Skin epidermis (tissue), 12 donors: ENCODE measurements at regions not wholly inside any gene's neighbourhood (a gene's known extent, or its start where the extent isn't known, plus 50 kb on each side); places are given as distances from the start of the nearest gene placed in this dataset.

Source experiments
- H3K27ac ChIP-seq, 21 experiments: fragments of 200-600 bp; sonication (generic) in 11 of 21; one replicate each; pipeline ENCODE4 v1.5.0; 2020; ENCODE audit warnings: mild to moderate bottlenecking in 3 of 21, inconsistent platforms in 2 of 21, moderate library complexity in 2 of 21
- H3K4me3 ChIP-seq, 7 experiments: fragments of 200-600 bp; sonication (generic) in 2 of 7; one replicate each; pipeline ENCODE4 v1.5.0; 2020; ENCODE audit warnings: inconsistent platforms in 2 of 7, mild to moderate bottlenecking in 2 of 7, moderate library complexity in 1 of 7

DNA sequence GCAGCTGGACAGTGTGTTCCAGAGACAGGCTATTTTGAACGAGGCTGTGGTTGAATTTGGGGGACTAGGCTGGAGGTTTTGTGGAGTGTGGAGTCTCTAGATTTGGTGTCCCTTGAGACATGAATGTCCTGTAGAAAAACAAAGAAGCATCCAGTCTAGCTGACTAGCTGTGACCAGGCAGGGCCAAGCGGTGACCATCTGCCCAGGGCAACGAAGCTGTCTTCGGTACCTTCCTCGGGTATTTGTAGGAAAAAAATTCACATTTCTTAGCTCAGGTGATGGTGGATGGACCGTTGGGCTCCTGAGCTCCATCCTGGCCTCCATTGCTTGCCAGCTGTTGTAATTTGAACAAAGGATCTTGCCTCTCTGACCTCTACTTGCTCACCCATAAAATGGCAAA, 557.3 kb downstream of the MIAT start:
- peak overlapping the region in 3 of 21 experiments; percentile 5 to 28 (median 16) for H3K27ac ChIP-seq
- H3K4me3 ChIP-seq: no peak overlapping the region

DNA sequence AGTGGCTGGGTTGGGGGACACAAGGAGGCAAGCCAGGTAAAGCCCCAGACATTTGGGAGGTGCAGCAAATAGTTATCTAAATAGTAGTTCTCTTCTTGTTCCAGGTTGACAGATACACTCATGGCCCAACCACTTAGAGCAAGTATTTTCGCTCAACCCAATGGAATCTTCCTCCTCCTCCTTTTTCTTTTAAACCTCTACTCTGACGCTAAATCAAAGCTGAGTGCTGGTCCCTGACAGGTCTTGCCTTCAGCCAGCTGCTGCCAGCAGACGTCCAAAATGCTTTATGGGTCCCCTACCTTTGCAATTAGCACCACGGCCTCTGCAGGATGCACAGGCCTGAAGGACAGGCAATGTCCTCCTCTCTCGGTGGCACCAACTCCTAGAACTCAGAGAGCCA, 558.5 kb downstream of the MIAT start:
- Histone ChIP-seq H3K27ac (no peak overlapping the region), H3K4me3 (no peak overlapping the region)

DNA sequence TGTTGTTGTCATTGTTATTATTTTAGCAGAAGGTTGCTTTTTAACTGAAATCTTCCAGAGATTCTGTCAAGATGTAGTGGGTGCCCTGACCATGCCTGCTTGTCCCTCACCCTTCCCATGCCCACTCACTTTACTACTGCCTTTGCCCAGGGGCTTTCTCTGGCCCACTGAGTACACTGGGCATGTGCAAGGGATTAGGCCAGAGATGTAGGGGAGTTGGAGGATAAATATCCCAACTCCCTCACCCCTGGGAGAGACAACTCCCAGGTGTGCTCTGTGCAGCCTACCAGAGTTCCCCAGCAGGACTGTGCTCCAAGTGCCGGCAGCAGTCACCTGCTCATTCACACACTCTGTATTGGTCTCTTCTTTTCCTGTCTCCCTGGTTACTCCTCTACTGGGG, 559.1 kb downstream of the MIAT start:
- Histone ChIP-seq H3K27ac (no peak overlapping the region), H3K4me3 (no peak overlapping the region)

DNA sequence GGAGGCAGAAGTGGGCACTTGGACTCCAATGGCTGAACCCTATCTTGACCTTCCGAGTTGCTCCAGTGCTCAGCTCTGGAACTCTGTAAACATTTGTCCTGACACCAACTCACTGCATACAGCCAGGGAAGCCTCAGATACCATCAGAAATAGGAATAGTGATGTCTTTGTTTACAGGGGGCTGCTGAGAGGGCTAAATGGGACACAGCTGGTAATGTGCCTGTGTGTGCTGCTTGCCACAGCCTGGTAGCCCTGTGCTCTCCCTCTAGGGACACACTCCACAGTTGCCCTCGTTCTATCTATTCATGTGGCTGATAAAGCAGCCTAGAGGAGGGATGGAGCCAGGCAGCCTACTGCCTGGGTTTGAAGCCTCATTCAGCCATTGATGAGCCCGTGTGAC, 559.8 kb downstream of the MIAT start:
- Histone ChIP-seq H3K27ac (no peak overlapping the region), H3K4me3 (no peak overlapping the region)

DNA sequence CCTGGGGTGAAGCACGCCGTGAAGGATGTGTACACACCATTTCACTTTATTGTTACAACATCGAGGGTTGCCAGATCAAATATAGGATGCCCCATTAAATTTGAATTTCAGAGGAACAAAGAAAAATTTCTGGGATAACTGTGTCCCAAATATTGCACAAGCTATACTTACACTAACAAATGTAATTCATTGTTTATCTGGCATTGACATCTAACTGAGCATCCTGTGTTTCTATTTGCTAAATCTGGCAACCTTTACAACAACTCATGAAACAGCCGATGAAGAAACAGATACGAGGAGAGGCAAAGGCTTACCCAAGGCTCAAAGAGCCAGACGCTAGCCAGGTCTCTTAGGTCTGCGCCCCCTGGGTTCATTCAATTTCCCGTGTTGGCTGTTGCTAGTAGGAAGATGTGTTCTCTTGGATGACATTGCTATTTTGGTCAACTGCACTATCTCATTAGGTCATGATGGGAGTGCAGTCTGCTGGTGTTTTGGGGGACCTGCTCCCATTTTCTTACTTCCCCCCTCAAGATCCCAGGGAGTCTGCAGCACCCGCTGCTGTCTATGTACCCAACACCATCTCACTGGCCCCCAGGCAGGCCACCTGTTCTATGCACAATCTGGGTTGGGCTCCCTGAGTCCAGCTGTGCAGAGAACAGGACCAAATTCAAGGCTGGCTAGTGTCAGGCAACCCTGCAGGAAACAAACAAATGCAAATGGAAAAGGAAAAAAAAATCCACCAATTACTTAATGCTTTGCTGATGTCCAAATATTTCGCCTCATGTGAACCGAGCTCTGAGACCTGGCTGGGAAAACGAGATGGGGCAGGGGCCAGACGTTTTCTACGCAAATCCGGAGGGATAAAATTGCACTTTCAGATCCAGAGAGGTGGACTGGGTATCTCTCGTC, 560.9 kb downstream of the MIAT start:
- Histone ChIP-seq H3K27ac (no peak overlapping the region), H3K4me3 (no peak overlapping the region)

DNA sequence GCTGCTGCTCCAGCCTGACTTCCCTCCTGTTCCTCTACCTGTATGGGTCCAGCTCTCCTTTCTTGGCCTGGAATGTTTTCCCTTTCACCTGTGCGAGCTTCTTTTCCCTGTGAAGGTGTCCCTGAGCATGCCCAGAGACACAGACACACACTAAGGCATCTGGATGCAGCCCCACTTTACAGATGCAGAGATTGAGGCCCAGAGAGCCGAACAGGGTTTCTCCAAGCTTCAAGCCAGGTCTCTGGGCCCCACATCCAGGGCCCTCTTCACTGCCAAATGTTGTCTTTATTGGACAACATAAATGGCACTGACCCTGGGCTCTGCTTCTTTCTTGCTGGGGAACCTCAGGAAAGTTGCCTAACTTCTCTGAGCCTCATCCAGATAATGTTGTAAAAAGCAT, 561.6 kb downstream of the MIAT start:
- Histone ChIP-seq H3K27ac (no peak overlapping the region), H3K4me3 (no peak overlapping the region)

DNA sequence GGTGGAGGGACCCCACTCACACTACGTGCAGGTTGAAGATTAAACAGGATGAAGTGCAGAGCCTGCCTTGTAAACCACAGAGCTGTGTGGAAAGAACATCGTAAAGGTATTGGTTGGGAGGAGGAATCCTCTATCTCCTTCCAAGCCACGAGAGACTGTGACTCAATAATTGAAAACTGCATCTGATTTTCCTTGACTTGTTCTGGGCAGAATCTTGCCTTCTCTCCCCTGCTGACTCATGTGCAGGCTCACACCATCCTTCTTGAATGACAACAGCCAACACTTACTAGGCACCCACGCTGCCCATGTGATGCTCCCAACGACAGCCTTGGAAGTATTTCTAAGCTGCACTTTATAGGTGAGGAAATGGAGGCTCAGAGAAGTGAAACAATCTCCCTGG, 563.0 kb downstream of the MIAT start:
- peak overlapping the region in 2 of 21 experiments; percentile 64 to 67 for H3K27ac ChIP-seq

DNA sequence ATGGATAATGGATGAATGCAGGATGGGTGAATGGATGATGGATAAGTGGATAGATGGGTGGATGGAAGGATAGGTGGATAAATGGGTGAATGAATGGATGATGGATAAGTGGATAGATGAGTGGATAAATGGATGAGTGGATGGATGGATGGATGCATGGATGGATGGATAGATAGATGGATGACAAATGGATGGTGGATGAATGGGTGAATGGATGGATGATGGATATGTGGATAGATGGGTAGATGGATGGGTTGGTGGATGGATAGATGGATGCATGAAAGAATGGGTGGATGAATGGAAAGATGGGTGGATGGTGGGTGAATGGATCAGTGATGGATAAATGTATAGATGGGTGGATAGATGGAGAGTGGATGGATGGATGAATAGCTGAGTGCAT, 564.8 kb downstream of the MIAT start:
- H3K27ac ChIP-seq: no peak overlapping the region
- H3K4me3 ChIP-seq: no peak overlapping the region

More for the DNA sequence above, 563.0 kb downstream of the MIAT start:
- H3K4me3 ChIP-seq: no peak overlapping the region

DNA sequence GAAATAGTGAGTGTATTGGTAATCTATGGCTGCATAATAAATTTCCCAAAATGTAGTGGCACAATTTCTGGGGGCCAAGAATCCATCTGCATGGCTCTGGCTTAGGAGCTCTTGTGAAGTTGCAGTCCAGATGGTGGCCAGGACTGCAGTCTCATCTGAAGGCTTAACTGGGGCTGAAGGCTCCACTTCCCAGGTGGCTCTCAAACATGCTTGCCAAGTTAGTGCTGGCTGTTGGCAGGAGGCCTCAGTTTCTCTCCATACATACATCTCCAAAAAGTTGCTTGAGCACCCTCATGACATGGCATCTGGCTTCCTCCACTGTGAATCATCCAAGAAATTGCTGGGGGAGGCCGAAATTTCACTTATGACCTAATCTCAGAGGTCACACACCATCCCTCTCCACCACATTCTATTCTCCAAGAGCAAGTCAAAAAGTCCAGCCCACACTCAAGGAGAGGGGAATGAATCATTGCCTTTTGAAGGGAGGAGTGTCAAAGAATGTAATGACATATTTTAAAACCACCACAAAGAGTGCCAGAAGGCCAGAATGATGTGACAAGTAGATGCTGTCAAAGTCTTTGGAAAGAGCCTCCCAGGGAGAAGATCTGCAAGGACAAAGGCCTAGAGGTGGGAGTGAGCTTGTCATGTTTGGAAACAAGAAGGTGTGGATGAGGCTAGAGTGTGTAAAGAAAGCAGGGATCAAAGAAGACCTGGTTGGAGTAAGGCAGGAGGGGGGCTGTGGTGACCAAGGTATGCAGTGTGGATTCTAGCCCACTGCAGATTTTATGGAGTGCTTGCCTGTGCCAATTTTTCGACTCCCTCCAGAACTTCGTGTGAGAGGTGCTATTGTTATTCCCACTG, 566.2 kb downstream of the MIAT start:
- Histone ChIP-seq H3K27ac (peak overlapping the region in 7 of 21 experiments; percentile 3 to 77 (median 52)), H3K4me3 (no peak overlapping the region)

DNA sequence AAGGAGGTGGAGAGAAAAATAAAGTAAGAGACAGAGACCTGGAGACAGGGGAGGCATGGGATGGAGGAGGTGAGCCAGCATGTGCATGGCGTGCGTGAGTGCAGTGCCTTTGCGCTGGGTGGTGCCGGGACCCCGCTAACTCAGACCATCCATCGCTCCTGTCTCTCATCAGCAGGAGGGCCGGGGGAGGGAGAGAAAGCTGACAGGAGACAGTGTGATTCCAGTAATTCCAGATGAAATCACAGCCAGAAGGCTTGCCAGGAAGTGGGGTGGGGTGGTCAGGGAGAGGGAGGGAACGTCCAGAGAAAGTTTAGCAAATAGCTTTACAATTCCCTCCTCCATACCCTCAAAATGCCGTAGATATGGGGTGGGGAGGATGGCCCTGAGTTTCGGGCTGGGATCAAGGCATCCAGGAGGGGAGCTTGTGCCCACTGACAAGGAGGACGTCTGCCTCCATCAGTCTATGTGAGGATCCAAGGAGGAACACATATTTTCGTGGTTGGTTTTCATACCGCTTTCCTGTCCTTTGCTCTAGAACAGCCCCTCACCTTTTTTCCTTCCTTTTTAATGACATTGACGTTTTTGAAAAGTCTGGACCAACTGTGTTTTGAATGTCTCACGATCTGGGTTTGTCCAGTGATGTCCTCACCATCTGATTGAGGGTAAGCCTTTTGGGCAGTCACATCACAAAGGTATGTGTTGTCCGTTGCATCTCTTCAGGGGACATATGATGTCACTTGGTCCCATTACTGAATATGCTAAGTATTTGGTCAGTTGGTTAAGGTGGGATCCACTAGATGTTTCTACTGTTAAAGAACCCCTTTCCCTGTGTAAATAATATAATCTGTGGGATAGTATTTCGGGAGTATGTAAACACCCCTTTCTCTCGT, 567.3 kb downstream of the MIAT start:
- Histone ChIP-seq H3K27ac (peak overlapping the region in 6 of 21 experiments; percentile 3 to 77 (median 25)), H3K4me3 (no peak overlapping the region)

DNA sequence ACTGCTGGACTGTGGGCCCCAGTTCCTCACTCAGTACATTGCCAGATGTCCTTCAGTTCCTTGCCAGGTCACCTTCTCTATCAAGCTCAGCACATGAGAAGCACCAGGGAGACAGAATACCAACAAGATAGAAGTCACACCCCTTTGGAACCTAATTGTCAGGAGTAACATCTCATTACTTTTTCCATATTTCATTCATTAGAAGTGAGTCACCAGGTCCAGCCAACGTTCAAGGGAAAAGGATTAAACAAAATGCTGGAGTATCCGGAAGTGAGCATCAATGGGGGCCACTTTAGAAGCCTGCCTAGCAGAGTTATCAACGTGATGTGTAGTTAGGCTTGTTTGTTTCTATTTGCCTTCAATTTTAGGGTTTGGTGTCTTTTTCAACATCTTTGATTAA, 569.3 kb downstream of the MIAT start:
- Histone ChIP-seq H3K27ac (no peak overlapping the region), H3K4me3 (no peak overlapping the region)

DNA sequence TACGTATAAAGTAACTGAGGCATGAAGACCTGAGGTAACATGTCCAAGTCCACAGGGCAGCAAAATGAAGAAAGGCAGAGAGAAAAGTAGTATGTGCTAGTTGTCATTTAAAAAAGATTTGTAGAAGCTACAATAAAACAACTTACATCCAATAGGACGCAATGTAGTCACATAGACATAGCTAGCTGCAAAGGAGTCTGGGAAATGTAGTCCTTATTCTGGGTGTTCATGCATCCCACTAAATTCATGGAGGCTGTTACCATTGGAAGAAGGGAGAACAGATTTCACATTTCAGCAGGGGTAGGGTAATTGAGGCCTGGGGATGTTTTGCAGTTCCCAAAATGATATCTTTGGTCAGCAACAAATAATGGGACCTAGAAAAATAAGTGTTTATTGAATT, 571.4 kb downstream of the MIAT start:
- Histone ChIP-seq H3K27ac (no peak overlapping the region), H3K4me3 (no peak overlapping the region)

DNA sequence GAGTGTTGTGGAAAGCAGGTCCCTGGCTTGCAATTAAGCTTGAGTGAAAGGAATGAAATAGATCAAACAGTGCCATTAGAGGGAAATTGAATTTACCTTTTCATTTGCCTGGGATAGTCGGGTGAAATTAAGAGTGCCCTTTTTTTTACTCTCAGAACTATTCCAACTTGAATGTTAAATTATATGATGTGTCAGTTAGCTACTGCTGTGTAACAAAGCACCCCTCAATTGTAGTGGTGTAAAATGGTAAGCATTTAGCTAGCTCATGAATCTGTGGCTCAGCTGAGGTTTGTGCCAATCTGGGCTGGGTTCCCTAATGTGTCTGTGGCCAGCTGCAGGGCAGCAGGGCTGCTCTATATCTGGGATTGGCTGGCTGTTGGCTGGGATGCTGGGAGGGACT, 571.4 kb downstream of the MN1 start:
- no peak overlapping the region for H3K4me3 ChIP-seq
- no peak overlapping the region for H3K27ac ChIP-seq

DNA sequence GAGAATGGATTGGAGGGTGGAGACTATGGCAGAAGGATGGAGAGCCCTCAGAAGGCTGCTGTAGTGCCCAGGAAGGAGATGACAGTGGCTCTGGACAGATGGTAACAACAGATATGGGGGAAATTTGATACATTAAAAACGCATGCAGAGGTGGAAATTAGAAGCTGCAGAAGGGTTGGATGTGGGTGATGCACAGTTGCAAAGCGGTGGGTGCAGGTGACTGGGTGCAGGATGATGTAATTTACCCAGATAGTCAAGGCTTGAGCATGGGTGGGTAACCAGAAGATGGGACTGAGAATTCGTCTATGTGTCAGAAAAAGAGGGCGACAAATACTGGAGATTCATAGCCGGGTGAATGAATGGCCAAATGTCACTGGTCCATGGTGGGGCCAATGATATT, 570.3 kb downstream of the MN1 start:
- H3K27ac ChIP-seq: no peak overlapping the region

DNA sequence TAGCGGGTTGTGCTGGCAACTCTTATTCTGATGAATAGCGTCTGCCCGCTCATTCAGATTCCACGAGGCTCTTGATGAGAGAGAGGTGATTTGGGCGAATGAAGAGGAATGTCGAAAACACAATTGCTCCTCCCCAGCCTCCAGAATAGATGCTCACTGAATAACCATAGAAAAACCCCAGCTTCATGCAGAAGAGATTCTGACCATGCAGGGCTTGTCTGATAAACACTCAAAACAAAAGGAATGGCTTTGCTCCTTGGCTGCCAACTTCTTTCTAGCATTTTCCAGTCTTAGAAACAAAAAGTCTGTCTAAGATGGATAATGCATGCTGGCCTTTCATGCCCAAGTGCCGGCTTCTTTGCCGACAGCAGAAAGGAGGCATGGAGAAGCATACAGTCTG, 569.5 kb downstream of the MN1 start:
- H3K4me3 ChIP-seq: no peak overlapping the region
- H3K27ac ChIP-seq: no peak overlapping the region

More for the DNA sequence above, 570.3 kb downstream of the MN1 start:
- H3K4me3 ChIP-seq: no peak overlapping the region

DNA sequence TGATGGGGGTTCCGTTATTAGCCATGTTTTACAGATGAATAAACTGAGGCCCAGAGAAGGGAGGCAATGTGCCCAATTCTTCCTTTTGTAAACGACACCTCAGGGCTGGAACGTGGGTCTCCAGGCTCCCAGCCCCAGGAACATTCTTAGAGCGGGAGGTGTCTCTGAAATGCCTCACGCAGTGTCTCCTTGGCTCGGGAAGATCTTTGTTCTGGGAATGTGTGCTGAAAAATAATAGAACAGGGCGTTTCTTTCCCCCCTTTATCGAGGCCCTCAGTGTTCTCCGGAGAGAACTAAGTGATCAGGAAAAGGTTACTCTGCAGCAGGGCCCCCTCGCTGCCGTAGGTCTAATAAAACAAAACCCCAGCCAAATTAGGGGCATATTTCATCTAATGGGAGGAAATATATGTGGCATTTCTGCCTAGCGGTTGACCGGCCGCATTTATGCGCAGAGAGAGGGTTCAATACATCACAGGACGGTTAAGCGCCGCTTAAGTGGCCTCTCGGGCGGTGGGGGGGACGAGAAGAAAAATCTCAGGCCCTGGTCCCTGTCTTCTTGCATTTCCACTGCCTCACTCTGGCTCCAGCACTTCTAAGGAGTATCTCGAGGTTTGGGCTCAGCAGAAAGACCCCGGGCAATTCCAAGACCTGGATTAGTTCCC, 564.3 kb downstream of the MN1 start:
- no peak overlapping the region for H3K27ac ChIP-seq
- no peak overlapping the region for H3K4me3 ChIP-seq

DNA sequence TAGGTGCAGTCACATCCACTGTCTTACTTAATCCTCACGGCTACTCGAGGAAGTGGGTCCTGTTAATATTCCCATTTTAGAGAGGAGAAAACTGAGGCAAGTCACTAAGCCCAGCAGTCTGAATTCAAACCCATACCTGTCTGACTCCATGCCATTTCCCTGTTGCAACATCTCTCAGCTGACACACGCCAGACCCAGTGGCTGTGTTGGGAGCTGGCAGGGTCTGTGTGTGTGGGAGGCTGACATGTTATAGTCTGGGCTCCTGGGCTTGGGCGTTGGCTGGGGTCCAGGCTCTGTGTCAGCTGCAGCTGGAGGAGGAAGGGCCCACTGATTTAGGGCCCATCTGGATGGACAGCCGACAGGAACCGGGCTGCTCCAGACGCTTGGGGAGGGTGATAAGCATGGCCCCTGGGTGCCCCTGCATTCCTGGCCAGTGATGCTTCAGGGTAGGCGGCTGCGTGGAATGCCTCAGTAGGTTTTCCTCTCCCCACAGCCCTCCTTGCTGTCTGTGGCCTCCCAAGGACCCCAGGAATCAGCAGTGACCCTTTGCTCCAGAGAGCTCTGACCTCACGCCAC, 562.5 kb downstream of the MN1 start:
- Histone ChIP-seq H3K27ac (peak overlapping the region in 1 of 21 experiments; percentile 29), H3K4me3 (no peak overlapping the region)

DNA sequence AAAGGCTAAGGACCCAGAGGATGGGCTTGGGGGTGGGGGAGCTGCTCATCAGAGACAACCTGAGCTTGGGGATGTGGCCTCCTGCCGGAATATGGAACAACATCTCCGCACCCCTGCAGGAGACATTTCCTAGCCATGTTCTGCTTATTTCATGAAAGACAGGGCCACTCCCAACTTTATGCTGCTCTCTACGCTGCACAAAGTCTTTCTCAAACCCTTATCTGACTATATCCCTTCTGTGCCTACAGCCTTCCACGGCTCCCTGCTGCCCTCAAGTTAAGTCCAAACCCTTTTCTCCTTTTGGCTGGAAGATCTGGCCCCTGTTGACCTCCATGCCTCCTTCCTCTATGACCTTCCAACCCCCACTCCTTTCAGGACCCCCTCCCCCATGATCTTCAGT, 562.0 kb downstream of the MN1 start:
- Histone ChIP-seq H3K27ac (peak overlapping the region in 1 of 21 experiments; percentile 29), H3K4me3 (no peak overlapping the region)
